ENCODE measurements at regions not wholly inside any gene's neighbourhood (a gene's known extent, or its start where the extent isn't known, plus 50 kb on each side); places are given as distances from the start of the nearest gene placed in this dataset.
A peak's percentile ranks its signal among the peaks of the same experiment; 100 is the strongest.
"Not testable (repeated sequence)": the region's sequence is repeated elsewhere in the genome, so short reads cannot be mapped to it uniquely, and the experiment has no call there.

- no peak for DNase-seq (ENCODE audit: low read depth, low spot score)
Measured at GRCh38 chr10:14429043-14429700, 98.4 kb upstream of the FRMD4A start.

GRCh38 chr10:14425034-14425433, 94.3 kb upstream of the FRMD4A start:
- no peak for DNase-seq (ENCODE audit: low read depth, low spot score)

GRCh38 chr10:14423111-14423744, 92.5 kb upstream of the FRMD4A start:
- DNase-seq (ENCODE audit: low read depth, low spot score) = no peak

- no peak for DNase-seq (ENCODE audit: low read depth, low spot score)
Measured at GRCh38 chr10:14422431-14422830, 91.7 kb upstream of the FRMD4A start.

- no peak for DNase-seq (ENCODE audit: low read depth, low spot score)
Measured at GRCh38 chr10:14421941-14422340, 91.2 kb upstream of the FRMD4A start.

- not testable (repeated sequence) for DNase-seq (ENCODE audit: low read depth, low spot score)
Measured at GRCh38 chr10:14417336-14417735, 86.6 kb upstream of the FRMD4A start.

- no peak for DNase-seq (ENCODE audit: low read depth, low spot score)
Measured at GRCh38 chr10:14416308-14416700, 85.6 kb upstream of the FRMD4A start.

GRCh38 chr10:14415676-14416307, 85.1 kb upstream of the FRMD4A start:
- DNase-seq (ENCODE audit: low read depth, low spot score) = no peak

GRCh38 chr10:14414901-14415300, 84.2 kb upstream of the FRMD4A start:
- no peak for DNase-seq (ENCODE audit: low read depth, low spot score)

- no peak for DNase-seq (ENCODE audit: low read depth, low spot score)
Measured at GRCh38 chr10:14413523-14413922, 82.8 kb upstream of the FRMD4A start.

- no peak for DNase-seq (ENCODE audit: low read depth, low spot score)
Measured at GRCh38 chr10:14412624-14413023, 81.9 kb upstream of the FRMD4A start.

- no peak for DNase-seq (ENCODE audit: low read depth, low spot score)
Measured at GRCh38 chr10:14409856-14410458, 79.2 kb upstream of the FRMD4A start.

- DNase-seq (ENCODE audit: low read depth, low spot score) = no peak
Measured at GRCh38 chr10:14409247-14409646, 78.5 kb upstream of the FRMD4A start.

GRCh38 chr10:14408139-14408538, 77.4 kb upstream of the FRMD4A start:
- DNase-seq (ENCODE audit: low read depth, low spot score) = no peak

- no peak for DNase-seq (ENCODE audit: low read depth, low spot score)
Measured at GRCh38 chr10:14407567-14407966, 76.8 kb upstream of the FRMD4A start.

- no peak for DNase-seq (ENCODE audit: low read depth, low spot score)
Measured at GRCh38 chr10:14405076-14406065, 74.6 kb upstream of the FRMD4A start.

- no peak for DNase-seq (ENCODE audit: low read depth, low spot score)
Measured at GRCh38 chr10:14403881-14404623, 73.3 kb upstream of the FRMD4A start.

GRCh38 chr10:14403359-14403758, 72.6 kb upstream of the FRMD4A start:
- DNase-seq (ENCODE audit: low read depth, low spot score) = no peak

GRCh38 chr10:14399641-14400040, 68.9 kb upstream of the FRMD4A start:
- DNase-seq (ENCODE audit: low read depth, low spot score) = no peak

GRCh38 chr10:14397066-14397465, 66.3 kb upstream of the FRMD4A start:
- DNase-seq (ENCODE audit: low read depth, low spot score) = peak; percentile 58
